ENCODE measurements at regions not wholly inside any gene's neighbourhood (a gene's known extent, or its start where the extent isn't known, plus 50 kb on each side); places are given as distances from the start of the nearest gene placed in this dataset.

DNA sequence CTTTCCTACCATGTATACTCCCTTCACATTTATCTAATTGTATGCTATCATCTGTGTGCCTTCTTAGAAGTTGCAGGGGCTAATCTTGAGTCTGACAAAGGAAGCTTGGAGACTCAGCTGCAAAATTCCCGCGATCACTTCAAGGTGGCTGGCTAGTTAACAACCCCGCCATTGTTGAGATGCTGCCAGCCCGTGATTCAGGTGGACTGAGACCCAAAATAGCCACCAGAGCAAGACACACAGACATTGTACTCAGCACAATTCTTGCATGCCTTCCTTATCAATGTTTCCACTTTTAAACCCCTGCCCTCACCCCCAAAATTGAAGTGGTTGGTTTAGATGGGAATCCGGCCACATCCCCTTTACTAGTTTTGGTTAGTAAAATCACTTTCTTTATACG is 225.8 kb upstream of the ZNF717 start:
- no peak for DNase-seq

- no peak for DNase-seq
These were observed 230.1 kb upstream of the ZNF717 start for GRCh38 chr3:76015496-76015895.

DNA sequence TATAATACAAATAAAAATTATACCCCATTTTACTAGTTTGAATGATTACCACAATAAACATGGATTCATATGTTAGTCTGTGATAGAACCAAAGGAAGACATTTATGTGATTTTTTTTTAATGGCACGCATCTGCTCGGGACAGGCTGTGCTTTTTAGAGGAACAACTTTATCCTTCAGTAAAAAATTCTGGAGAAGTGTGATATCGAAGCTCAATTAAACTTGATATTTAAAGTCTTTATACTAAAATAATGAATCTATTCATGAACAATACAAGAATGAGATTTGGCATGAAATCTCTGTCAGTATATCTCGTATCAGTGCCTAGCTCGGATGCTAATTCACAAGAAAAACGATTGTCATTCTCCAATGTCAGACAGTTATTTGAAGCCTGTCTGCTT is 230.8 kb upstream of the ZNF717 start:
- DNase-seq: no peak

DNA sequence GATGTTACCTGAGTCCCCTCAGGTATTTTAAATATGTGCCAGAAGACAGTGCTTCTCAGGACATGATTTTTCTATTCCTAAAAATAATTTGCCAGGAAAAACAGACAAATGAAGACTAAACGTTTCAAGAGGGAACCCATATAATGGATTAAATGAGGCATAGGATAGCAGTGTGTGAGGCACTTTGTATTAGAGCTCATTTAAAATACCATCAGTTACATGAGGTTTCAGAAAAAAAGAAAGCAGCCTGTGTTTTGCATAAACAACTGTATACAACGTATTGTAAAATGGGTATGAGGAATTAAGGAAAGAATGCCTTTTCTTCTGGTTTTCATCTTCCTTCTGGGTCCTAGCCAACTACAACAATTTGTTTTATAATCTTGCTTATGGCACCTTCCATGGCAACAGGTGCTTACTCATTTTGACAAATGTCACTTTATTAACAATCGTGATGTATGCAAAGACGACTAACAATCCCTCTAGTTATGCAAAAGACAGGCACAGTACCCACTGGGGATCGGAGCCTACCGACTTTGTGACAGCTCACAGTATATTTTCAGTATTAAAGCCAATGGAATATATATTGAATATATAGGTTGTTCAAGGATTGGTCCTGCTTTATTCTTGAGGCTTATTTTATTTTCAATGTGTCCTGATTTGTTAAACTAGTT is 231.6 kb upstream of the ZNF717 start:
- no peak for DNase-seq

DNA sequence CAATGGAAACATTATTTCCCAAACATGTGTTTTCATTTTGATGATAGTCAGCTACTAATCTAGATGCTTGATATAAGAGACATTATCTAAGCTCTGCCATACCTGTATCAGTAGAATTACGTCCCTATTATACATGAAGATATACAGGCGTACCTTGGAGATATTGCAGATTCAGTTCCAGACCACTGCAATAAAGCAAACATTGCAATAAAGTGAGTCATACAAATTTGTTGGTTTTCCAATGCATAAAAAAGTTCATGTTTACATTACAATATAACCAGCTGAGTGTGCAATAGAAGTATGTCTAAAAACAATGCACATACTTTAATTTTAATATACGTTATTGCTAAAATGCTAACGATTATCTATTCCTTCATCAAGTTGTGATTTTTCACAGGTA is 236.0 kb upstream of the ZNF717 start:
- no peak for DNase-seq

- DNase-seq: peak in 1 of 2 experiments; percentile 1
These were observed 239.3 kb upstream of the ZNF717 start for GRCh38 chr3:76024640-76025039.

DNA sequence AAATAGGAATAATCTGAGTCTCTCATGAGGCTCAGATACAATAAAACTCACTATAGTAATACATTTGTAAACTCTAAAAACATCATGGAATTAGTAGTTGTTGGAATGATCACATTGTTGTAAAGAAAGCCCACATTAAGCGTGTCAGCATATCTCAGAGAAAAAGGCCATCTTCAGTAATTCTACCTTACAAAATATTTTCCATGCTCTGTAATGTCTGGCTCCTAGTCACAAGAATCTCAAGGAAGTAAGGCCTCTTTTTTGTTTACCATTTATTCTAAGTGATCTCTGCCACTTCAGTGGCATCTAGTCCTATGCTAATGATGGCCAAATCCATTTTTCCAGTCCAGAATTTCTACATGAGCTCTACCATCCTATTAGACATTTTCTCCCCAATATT is 240.2 kb upstream of the ZNF717 start:
- no peak for DNase-seq

- no peak for DNase-seq
These were observed 241.0 kb upstream of the ZNF717 start for GRCh38 chr3:76026379-76026778.

- DNase-seq: no peak
These were observed 243.4 kb upstream of the ZNF717 start for GRCh38 chr3:76028774-76029173.

DNA sequence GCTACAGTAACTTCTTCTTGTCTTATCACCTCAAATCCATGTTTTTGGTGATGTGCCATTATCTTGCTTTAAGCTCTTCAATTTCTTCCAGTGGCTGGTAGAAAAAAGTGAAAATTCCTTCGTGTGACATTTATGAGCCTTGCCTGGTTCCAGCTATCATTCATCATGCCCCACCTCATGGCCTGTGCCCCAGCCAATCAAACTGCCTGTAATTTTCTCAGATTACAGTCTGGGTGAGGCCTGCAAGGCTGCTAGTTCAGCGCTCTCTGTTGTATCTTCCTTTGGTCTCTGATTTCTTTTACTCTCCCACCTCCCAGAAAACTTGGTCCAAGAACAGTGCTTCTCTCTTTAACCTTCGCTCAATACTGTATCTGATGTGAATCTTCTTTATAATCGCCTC is 249.3 kb upstream of the ZNF717 start:
- DNase-seq: no peak

GRCh38 chr3:76035117-76035516 is 249.8 kb upstream of the ZNF717 start:
- no peak for DNase-seq

DNA sequence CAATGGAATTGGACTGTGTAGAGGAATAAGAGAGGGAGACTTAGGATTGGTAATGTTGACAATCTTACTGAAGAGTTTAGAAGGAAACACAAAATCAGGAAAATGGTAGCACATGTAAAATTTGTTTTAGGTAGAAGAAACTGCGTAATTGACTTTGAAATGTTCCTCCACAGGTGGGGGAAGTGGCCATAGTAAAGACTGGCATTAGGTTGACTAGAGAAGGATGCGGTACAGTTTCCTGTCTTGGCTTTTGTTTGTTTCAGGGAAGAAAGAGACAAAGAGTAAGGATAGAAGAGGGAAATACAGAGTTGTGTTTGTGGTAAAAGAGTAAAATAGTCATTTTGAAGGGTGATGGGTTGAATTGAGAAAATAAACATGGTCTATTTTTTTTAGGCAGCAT is 253.6 kb upstream of the ZNF717 start:
- no peak for DNase-seq

DNA sequence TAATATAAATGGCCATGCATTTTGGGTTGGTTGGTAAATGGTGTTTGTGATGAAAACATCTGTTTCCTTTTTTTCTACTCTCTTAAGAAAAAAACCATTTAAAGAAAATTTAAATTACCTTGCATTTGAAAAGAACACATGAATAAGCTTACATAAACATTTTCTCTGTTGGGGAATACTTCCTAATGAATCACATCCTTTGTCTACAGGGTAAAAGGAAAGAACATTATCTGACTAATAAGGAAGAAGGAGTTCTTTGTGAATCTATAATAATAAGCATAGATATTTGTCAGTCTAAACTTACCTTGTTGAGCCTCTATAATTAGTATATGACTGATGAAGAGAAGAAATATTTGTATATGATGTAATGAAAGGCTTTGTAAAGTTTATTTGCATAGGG is 254.1 kb upstream of the ZNF717 start:
- DNase-seq: peak in 1 of 2 experiments; percentile 0

DNA sequence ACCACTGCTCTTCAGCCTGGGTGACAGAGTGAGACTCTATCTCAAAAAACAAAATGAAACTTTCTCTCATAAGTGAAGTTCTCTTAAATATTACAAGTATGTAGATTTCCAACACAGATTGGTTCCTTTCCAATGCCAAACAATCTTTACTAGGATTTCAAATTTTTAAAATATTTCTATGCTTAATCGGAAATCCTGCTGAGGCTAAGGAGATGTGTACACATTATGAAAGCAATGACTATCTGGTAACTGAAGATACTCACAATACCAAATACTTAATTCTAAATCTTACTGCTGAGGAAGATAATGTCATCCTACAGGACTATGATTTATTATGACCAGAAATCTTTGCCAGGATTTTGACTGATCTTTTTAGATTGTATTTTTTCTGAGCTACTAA is 255.6 kb upstream of the ZNF717 start:
- DNase-seq: no peak

GRCh38 chr3:76043746-76044145 is 258.4 kb upstream of the ZNF717 start:
- no peak for DNase-seq

DNA sequence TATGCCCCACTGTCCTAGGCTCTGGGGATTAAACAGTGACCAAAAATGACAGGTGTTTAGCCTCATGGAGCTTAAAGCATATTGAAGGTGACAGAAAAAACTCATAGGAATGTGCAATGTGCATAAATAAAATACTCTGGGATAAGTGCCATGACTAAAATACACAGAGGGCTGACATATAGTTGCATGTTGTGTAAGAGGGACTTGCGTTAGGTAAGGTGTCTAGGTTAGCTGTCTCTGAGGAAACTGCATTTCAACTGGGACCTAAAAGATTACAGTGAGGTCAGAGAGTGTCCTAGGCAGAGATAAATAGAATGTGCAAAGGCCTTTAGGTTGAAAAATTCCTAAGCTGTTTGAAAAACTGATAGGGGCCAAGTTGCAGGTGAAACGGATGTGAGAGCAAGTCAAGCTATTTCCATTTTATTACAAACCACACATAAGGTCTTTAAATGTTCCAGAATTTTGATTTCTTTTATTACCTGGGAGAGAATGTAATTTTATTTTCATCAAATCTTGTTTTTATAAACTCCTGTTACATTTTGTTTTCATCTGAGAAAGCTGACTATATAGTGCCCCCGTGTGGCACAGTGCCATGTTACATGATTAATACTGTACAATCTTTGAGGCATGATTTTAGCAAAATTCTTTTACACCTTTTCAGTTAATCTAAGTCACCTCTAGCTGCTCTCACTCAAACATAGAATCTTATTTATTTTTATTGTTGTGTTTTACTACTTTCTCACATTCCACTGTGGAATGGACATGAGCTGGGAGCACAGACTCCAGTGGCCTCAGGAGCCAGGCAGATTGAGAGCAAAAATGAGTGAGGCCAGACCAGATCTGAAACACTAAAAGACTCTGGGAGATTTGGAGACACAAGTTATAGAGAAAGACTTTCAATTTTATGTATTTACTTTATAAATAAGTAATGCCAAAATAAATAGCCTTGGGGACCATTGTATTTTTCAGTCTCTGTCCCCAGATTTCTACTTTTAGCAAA is 259.6 kb upstream of the ZNF717 start:
- peak in 1 of 2 experiments; percentile 6 for DNase-seq

GRCh38 chr3:76047368-76047767 is 262.0 kb upstream of the ZNF717 start:
- no peak for DNase-seq

- DNase-seq: no peak
These were observed 264.4 kb upstream of the ZNF717 start for GRCh38 chr3:76049776-76050175.

- DNase-seq: no peak
These were observed 265.8 kb upstream of the ZNF717 start for GRCh38 chr3:76051145-76051544.

GRCh38 chr3:76054404-76054803 is 269.1 kb upstream of the ZNF717 start:
- no peak for DNase-seq

DNA sequence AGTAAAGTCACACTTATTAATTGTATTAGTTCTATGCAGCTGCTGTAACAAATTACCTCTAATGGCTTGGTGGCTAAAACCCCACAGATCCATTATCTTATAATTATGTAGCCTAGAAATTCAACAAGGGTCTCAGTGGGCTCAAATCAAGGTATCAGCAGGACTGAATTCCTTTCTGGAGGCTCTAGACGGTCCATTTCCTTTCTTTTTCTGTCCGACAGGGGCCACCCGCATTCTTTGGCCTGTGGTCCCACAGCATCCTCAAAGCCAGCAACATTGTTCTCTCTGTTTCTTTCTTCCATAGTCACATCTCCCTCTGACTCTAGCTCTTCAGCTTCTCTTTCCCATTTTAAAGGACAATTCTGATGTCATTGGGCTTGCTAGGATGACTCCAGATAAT is 276.3 kb upstream of the ZNF717 start:
- no peak for DNase-seq

- peak; percentile 18 to 19 for DNase-seq
These were observed 277.7 kb upstream of the ZNF717 start for GRCh38 chr3:76063019-76063418.

GRCh38 chr3:76063811-76064210 is 278.5 kb upstream of the ZNF717 start:
- no peak for DNase-seq

DNA sequence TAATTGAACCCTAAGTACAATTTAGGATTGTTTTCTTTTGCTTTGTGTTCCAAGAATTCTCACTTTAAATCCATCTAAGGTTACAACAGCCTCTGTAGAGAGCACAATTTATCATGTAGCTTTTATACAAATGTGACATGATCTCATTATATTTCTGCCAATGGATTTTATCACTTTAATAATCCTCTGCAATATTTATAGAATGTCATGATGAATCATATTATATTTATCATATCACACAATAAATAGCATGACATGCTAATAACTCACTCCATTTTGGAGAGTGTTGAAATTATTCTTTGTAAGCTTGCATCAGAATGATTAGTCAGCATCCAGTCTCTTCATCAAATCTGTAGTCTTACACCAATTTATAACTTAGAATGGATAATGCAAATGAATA is 280.6 kb upstream of the ZNF717 start:
- DNase-seq: no peak
